Mesendoderm (in vitro differentiated cells): ENCODE measurements at regions not wholly inside any gene's neighbourhood (a gene's known extent, or its start where the extent isn't known, plus 50 kb on each side); places are given as distances from the start of the nearest gene placed in this dataset.
"Not testable (repeated sequence)": the region's sequence is repeated elsewhere in the genome, so short reads cannot be mapped to it uniquely, and the experiment has no call there.

ENCODE experiments used
- DNase-seq: peaks from one replicate; pipeline ENCODE4 v3.0.0; 2013
- H2AK5ac ChIP-seq: 2 replicates; pipeline ENCODE4 v1.6.1; 2013; ENCODE audit warnings: low read length, inconsistent platforms
- H2BK120ac ChIP-seq: 2 replicates; pipeline ENCODE4 v1.6.1; 2013; ENCODE audit warnings: low read depth, mild to moderate bottlenecking, low read length, moderate library complexity, mixed read lengths
- H2BK15ac ChIP-seq: replicated peaks from 2 replicates; pipeline ENCODE4 v1.6.1; 2013; ENCODE audit warnings: low read depth, mild to moderate bottlenecking, moderate library complexity
- H2BK5ac ChIP-seq: 2 replicates; pipeline ENCODE4 v1.6.1; 2013; ENCODE audit warnings: low read length, inconsistent platforms
- H3K18ac ChIP-seq: 2 replicates; pipeline ENCODE4 v1.6.1; 2013; ENCODE audit warnings: mild to moderate bottlenecking, low read length, mixed read lengths
- H3K23ac ChIP-seq: one replicate; pipeline ENCODE4 v1.6.1; 2013; ENCODE audit warnings: low read length
- H3K27ac ChIP-seq: 2 replicates; pipeline ENCODE4 v1.5.1; 2013; ENCODE audit warnings: low read depth, mild to moderate bottlenecking, inconsistent platforms, low read length, moderate library complexity
- H3K27me3 ChIP-seq: 2 replicates; pipeline ENCODE4 v1.6.1; 2013; ENCODE audit warnings: low read length, control low read depth, mild to moderate bottlenecking, inconsistent platforms; ENCODE audit not compliant: insufficient read depth, poor library complexity
- H3K36me3 ChIP-seq: 2 replicates; pipeline ENCODE4 v1.6.1; 2013; ENCODE audit warnings: low read length, inconsistent platforms; ENCODE audit not compliant: control insufficient read depth, insufficient read depth
- H3K4ac ChIP-seq: one replicate; pipeline ENCODE4 v1.6.1; 2013; ENCODE audit warnings: low read depth, mild to moderate bottlenecking, low read length, moderate library complexity
- H3K4me1 ChIP-seq: 2 replicates; pipeline ENCODE4 v1.6.1; 2013; ENCODE audit warnings: low read depth, low read length, inconsistent platforms; ENCODE audit not compliant: control insufficient read depth
- H3K4me2 ChIP-seq: 2 replicates; pipeline ENCODE4 v1.6.1; 2013; ENCODE audit warnings: low read length
- H3K4me3 ChIP-seq: 2 replicates; pipeline ENCODE4 v1.5.1; 2013; ENCODE audit warnings: mild to moderate bottlenecking, low read length
- H3K56ac ChIP-seq: one replicate; pipeline ENCODE4 v1.6.1; 2013; ENCODE audit warnings: low read length
- H3K79me1 ChIP-seq: 2 replicates; pipeline ENCODE4 v1.6.1; 2013; ENCODE audit warnings: low read length, inconsistent platforms
- H3K79me2 ChIP-seq: 2 replicates; pipeline ENCODE4 v1.6.1; 2013; ENCODE audit warnings: mild to moderate bottlenecking, low read length; ENCODE audit not compliant: control insufficient read depth, insufficient read depth
- H3K9ac ChIP-seq: 2 replicates; pipeline ENCODE4 v1.6.1; 2013; ENCODE audit warnings: low read length, inconsistent platforms
- H4K5ac ChIP-seq: one replicate; pipeline ENCODE4 v1.6.1; 2013; ENCODE audit warnings: low read length
- H4K8ac ChIP-seq: one replicate; pipeline ENCODE4 v1.6.1; 2013; ENCODE audit warnings: low read depth, mild to moderate bottlenecking, control low read depth, low read length, moderate library complexity
- WGBS: extraction: QIAGEN DNeasy Blood & Tissue Kit; methylation state at CpG from one replicate; pipeline ENCODE4 v1.1.7; 2013; ENCODE audit warnings: low lambda C conversion rate, missing lambda C conversion rate; ENCODE audit not compliant: insufficient coverage; ENCODE audit errors: extremely low coverage; 5-methylcytosine and 5-hydroxymethylcytosine counted together

- not testable (repeated sequence) for H2BK120ac ChIP-seq, H4K5ac ChIP-seq, H3K4ac ChIP-seq, H3K4me3 ChIP-seq, H3K27ac ChIP-seq, H4K8ac ChIP-seq, H3K4me1 ChIP-seq, H3K9ac ChIP-seq, H3K79me1 ChIP-seq, H3K36me3 ChIP-seq, H3K27me3 ChIP-seq, H2BK15ac ChIP-seq, H3K18ac ChIP-seq, H3K23ac ChIP-seq, H3K79me2 ChIP-seq, H3K56ac ChIP-seq, H3K4me2 ChIP-seq, H2AK5ac ChIP-seq, H2BK5ac ChIP-seq
- DNase-seq, result peak; percentile 94
- WGBS, result no CpG with 5 or more reads among the region's 5 CpGs
Measured at GRCh38 chr12:8317675-8318074, 90.3 kb upstream of the FAM90A1 start.

- H3K36me3 ChIP-seq, result not testable (repeated sequence)
- peak overlapping the region; percentile 16 for H3K18ac ChIP-seq
Measured at GRCh38 chr12:8320251-8320730, 92.9 kb upstream of the FAM90A1 start.

GRCh38 chr12:8320791-8321370 is 93.5 kb upstream of the FAM90A1 start:
- DNase-seq, H2BK15ac ChIP-seq, H3K79me2 ChIP-seq, H3K4me3 ChIP-seq, H3K4me2 ChIP-seq, H3K4me1 ChIP-seq, H2AK5ac ChIP-seq, H3K79me1 ChIP-seq, H4K5ac ChIP-seq, H4K8ac ChIP-seq, H3K36me3 ChIP-seq, H3K27me3 ChIP-seq, H3K23ac ChIP-seq: not testable (repeated sequence)
- H3K56ac ChIP-seq, result peak overlapping the region; percentile 81
- peak overlapping the region; percentile 92 for H3K18ac ChIP-seq
- peak overlapping the region; percentile 50 for H2BK5ac ChIP-seq
- peak overlapping the region; percentile 38 for H2BK120ac ChIP-seq
- H3K4ac ChIP-seq, result peak overlapping the region; percentile 79
- WGBS, result no CpG with 5 or more reads among the region's 7 CpGs
- H3K27ac ChIP-seq, result peak overlapping the region; percentile 41
- peak overlapping the region; percentile 56 for H3K9ac ChIP-seq

More at GRCh38 chr12:8320251-8320730, 92.9 kb upstream of the FAM90A1 start:
- H2BK5ac ChIP-seq, result peak overlapping the region; percentile 76
- H3K23ac ChIP-seq, H3K27me3 ChIP-seq, H2BK120ac ChIP-seq, H3K79me1 ChIP-seq, H3K4me1 ChIP-seq, H4K8ac ChIP-seq, H3K4me2 ChIP-seq, H3K4me3 ChIP-seq, H2BK15ac ChIP-seq, H4K5ac ChIP-seq, H3K79me2 ChIP-seq: not testable (repeated sequence)
- H3K9ac ChIP-seq, result peak overlapping the region; percentile 59
- H3K56ac ChIP-seq, result peak overlapping the region; percentile 81
- H3K4ac ChIP-seq, result peak overlapping the region; percentile 79
- no CpG with 5 or more reads among the region's 11 CpGs for WGBS
- peak; percentile 80 for DNase-seq
- H3K27ac ChIP-seq, result peak overlapping the region; percentile 25
- H2AK5ac ChIP-seq, result peak overlapping the region; percentile 45

GRCh38 chr12:8325145-8325839 is 97.9 kb upstream of the FAM90A1 start:
- not testable (repeated sequence) for H3K79me2 ChIP-seq, H3K4me3 ChIP-seq, H2BK15ac ChIP-seq, H3K4me2 ChIP-seq, H3K27me3 ChIP-seq, H4K5ac ChIP-seq, H3K27ac ChIP-seq, H2BK5ac ChIP-seq, H3K56ac ChIP-seq, H3K79me1 ChIP-seq, H3K4ac ChIP-seq, H3K4me1 ChIP-seq, H2AK5ac ChIP-seq, H3K36me3 ChIP-seq, H3K9ac ChIP-seq, H2BK120ac ChIP-seq, H4K8ac ChIP-seq, H3K23ac ChIP-seq, H3K18ac ChIP-seq
- WGBS, result no CpG with 5 or more reads among the region's 4 CpGs
- peak; percentile 37 for DNase-seq

GRCh38 chr12:8328835-8329234 is 101.4 kb upstream of the FAM90A1 start:
- not testable (repeated sequence) for H3K4me2 ChIP-seq, DNase-seq, H3K27ac ChIP-seq, H3K4ac ChIP-seq, H3K4me1 ChIP-seq, H2BK5ac ChIP-seq, H3K79me1 ChIP-seq, H2AK5ac ChIP-seq, H3K9ac ChIP-seq, H2BK15ac ChIP-seq, H4K8ac ChIP-seq, H3K56ac ChIP-seq, H3K79me2 ChIP-seq, H2BK120ac ChIP-seq, H4K5ac ChIP-seq, H3K27me3 ChIP-seq, H3K36me3 ChIP-seq, H3K4me3 ChIP-seq, H3K23ac ChIP-seq, H3K18ac ChIP-seq
- WGBS, result no CpG with 5 or more reads among the region's 3 CpGs
